PC-9 (cell line): ENCODE measurements at regions not wholly inside any gene's neighbourhood (a gene's known extent, or its start where the extent isn't known, plus 50 kb on each side); places are given as distances from the start of the nearest gene placed in this dataset.

Experiments used
- BruUV-seq: library from RNA; stranded (reverse); fragments of 400-500 nt; replicated peaks from 2 replicates; lab custom pipeline; 2021; lab: Mats Ljungman, UMichigan
- CTCF ChIA-PET: fragments of 300-600 bp; sonication (Branson Sonifier 250); formaldehyde crosslinking; loops from one replicate; lab custom pipeline; 2022; ENCODE audit warnings: antibody characterized with exemption; lab: Charles Lee
- POLR2A ChIA-PET: fragments of 300-600 bp; sonication (Branson Sonifier 250); formaldehyde crosslinking; loops from one replicate; lab custom pipeline; 2022; ENCODE audit warnings: antibody characterized with exemption; ENCODE audit not compliant: unreplicated experiment; lab: Charles Lee
- DNase-seq, 2 experiments: peaks; one replicate each; pipeline versions ENCODE4 v3.0.0 to v3.0.0-alpha.2; 2015 to 2022; ENCODE audit warnings: mixed read lengths in 1 of 2
- H2AFZ ChIP-seq: fragments of 200-600 bp; sonication (generic); 2 replicates; pipeline ENCODE4 v1.8.1; 2017; ENCODE audit warnings: antibody characterized with exemption
- H3F3A ChIP-seq: fragments of 200-600 bp; sonication (generic); 2 replicates; pipeline ENCODE4 v1.8.1; 2017; ENCODE audit warnings: antibody characterized with exemption, mild to moderate bottlenecking, low read depth; ENCODE audit not compliant: insufficient read depth
- H3K27ac ChIP-seq: fragments of 200-600 bp; sonication (generic); 2 replicates; pipeline ENCODE4 v1.6.1; 2016; ENCODE audit warnings: mixed run types
- H3K27me3 ChIP-seq: fragments of 200-600 bp; sonication (generic); 2 replicates; pipeline ENCODE4 v1.6.1; 2016; ENCODE audit warnings: low read depth, mixed run types; ENCODE audit not compliant: insufficient read depth
- H3K36me3 ChIP-seq: fragments of 200-600 bp; sonication (generic); 2 replicates; pipeline ENCODE4 v1.6.1; 2016; ENCODE audit warnings: low read depth, mixed run types
- H3K4me1 ChIP-seq: fragments of 200-600 bp; sonication (generic); replicated peaks from 2 replicates; pipeline ENCODE4 v1.6.1; 2016; ENCODE audit warnings: mixed run types; ENCODE audit not compliant: insufficient read depth
- H3K4me2 ChIP-seq: fragments of 200-600 bp; sonication (generic); 2 replicates; pipeline ENCODE4 v1.6.1; 2017; ENCODE audit warnings: mixed run types
- H3K4me3 ChIP-seq: fragments of 200-600 bp; sonication (generic); 2 replicates; pipeline ENCODE4 v1.6.1; 2016; ENCODE audit warnings: mixed run types
- H3K79me2 ChIP-seq: fragments of 200-600 bp; sonication (generic); 2 replicates; pipeline ENCODE4 v1.6.1; 2017; ENCODE audit warnings: low read depth, mixed run types
- H3K9me2 ChIP-seq: fragments of 200-600 bp; sonication (generic); 2 replicates; pipeline ENCODE4 v1.8.1; 2017; ENCODE audit warnings: mild to moderate bottlenecking; ENCODE audit not compliant: insufficient read depth
- H3K9me3 ChIP-seq: fragments of 200-600 bp; sonication (generic); 2 replicates; pipeline ENCODE4 v1.8.1; 2016; ENCODE audit warnings: low read depth; ENCODE audit not compliant: insufficient read depth
- H4K20me1 ChIP-seq: fragments of 200-600 bp; sonication (generic); 2 replicates; pipeline ENCODE4 v1.8.1; 2017; ENCODE audit not compliant: insufficient read depth
- EZH2 ChIP-seq: fragments of 200-600 bp; sonication (generic); IDR thresholded peaks from 2 replicates; pipeline ENCODE4 v1.8.0; 2017; ENCODE audit warnings: antibody characterized with exemption, low read depth
- intact Hi-C: fragments of 100-400 bp; cut with micrococcal nuclease; formaldehyde crosslinking; loops from one replicate; pipeline ENCODE4 v1.10.0; 2022; ENCODE audit not compliant: unreplicated experiment
- TF ChIP-seq, protein P1 (sequence below): fragments of 200-600 bp; sonication (generic); conservative IDR thresholded peaks from 2 replicates; pipeline ENCODE4 v1.6.1; 2017; ENCODE audit warnings: mixed run types, antibody characterized with exemption, mild to moderate bottlenecking, moderate library complexity

DNA sequence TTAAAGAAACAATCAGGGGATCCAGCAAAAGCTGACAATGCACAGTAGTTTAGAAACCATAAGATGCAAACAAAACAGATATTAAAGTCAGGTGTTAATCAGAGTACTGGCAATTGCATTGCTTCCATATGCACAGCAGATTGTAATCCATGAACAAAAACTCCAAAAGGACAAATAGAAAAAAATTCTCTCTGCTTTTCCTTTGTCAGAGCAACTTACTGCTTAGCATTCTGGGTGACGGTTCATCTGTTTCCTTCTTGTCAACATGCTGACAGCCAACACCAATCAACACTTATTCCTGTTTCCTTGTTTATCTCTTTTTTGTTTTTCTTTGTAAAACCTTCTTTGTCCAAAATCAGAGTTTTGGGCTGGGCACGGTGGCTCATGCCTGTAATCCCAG is 473.1 kb downstream of the XIRP2 start:
- no TSS peak for BruUV-seq
- H3K4me2 ChIP-seq = no peak overlapping the region
- H3K27ac ChIP-seq = no peak overlapping the region
- H3K27me3 ChIP-seq = no peaks in the 10 kb centered on the region
- H3K4me3 ChIP-seq = no peak overlapping the region
- no peak for TF ChIP-seq EZH2
- TF ChIP-seq, protein P1, sequence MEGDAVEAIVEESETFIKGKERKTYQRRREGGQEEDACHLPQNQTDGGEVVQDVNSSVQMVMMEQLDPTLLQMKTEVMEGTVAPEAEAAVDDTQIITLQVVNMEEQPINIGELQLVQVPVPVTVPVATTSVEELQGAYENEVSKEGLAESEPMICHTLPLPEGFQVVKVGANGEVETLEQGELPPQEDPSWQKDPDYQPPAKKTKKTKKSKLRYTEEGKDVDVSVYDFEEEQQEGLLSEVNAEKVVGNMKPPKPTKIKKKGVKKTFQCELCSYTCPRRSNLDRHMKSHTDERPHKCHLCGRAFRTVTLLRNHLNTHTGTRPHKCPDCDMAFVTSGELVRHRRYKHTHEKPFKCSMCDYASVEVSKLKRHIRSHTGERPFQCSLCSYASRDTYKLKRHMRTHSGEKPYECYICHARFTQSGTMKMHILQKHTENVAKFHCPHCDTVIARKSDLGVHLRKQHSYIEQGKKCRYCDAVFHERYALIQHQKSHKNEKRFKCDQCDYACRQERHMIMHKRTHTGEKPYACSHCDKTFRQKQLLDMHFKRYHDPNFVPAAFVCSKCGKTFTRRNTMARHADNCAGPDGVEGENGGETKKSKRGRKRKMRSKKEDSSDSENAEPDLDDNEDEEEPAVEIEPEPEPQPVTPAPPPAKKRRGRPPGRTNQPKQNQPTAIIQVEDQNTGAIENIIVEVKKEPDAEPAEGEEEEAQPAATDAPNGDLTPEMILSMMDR = no peak
- H3K9me3 ChIP-seq = no peaks in the 10 kb centered on the region
- CTCF ChIA-PET = no interaction called here
- POLR2A ChIA-PET = no interaction called here
- H3F3A ChIP-seq = no peaks in the 10 kb centered on the region
- H4K20me1 ChIP-seq = no peaks in the 10 kb centered on the region
- no peaks in the 10 kb centered on the region for H3K4me1 ChIP-seq
- H3K9me2 ChIP-seq = no peaks in the 10 kb centered on the region
- H2AFZ ChIP-seq = no peak overlapping the region
- no peak for DNase-seq
- H3K79me2 ChIP-seq = no peaks in the 10 kb centered on the region
- intact Hi-C loops = no loop called here
- no peaks in the 10 kb centered on the region for H3K36me3 ChIP-seq

DNA sequence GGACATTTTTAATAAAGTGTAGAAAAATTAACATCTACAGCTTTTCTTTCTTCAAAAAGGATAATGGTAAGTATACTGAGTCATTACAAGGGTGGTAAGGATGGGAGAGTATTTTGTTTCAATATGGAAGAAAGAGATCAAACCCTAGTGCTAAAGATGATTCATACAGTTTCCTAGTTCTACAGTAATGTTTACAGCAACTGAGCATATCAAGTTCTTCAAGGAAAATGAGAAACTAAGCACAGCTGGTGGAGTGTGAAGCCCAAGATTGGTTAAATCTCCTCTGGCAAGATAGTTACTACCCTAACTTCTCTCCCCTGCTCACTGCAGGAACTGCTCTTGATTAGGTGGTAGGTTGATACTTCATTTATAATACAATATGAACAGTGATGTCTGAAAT is 467.5 kb downstream of the XIRP2 start:
- no peaks in the 10 kb centered on the region for H3K27me3 ChIP-seq
- no peak overlapping the region for H3K4me3 ChIP-seq
- no peak overlapping the region for H3K4me2 ChIP-seq
- ChIA-PET POLR2A (no interaction called here), CTCF (no interaction called here)
- H2AFZ ChIP-seq = no peak overlapping the region
- no peak for DNase-seq
- TF ChIP-seq, protein P1 = no peak
- TF ChIP-seq EZH2 = no peak
- no peaks in the 10 kb centered on the region for H3K36me3 ChIP-seq
- H3K79me2 ChIP-seq = no peaks in the 10 kb centered on the region
- no TSS peak for BruUV-seq
- no peak overlapping the region for H3K27ac ChIP-seq
- no peaks in the 10 kb centered on the region for H4K20me1 ChIP-seq
- H3K4me1 ChIP-seq = no peaks in the 10 kb centered on the region
- H3F3A ChIP-seq = no peaks in the 10 kb centered on the region
- intact Hi-C loops = no loop called here
- H3K9me3 ChIP-seq = no peaks in the 10 kb centered on the region
- H3K9me2 ChIP-seq = no peaks in the 10 kb centered on the region

DNA sequence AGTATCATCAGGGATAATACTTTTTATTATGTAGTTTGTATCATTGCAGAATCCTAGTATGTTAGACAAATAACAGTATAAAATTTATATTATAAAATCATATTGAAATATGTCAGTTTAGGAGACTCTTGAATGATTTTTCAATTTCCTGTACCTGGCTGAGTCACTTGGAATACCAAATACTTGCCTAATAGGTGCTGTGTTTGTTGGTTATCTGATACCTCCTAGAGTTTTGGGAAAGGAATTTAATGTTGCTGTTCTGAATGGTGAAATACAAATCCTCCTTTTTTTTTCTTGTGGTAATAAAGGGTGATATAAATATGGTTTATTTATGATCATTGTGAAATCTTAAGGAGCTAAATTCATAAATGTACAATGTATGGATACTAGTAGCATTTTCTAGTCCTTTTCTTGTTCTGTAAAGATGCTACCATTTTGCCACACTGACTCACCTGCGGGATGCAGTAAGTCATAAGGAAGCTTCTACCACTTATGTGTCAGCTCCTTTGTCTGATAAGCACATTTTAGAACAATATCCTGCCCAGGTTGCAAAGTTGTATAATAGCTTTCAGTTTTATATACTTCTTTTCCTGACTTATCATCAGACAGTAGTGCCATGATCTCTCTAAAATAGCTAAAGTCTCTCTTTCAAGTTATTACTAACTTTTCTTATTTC is 465.5 kb downstream of the XIRP2 start:
- Histone ChIP-seq H3F3A (no peaks in the 10 kb centered on the region), H3K9me2 (no peaks in the 10 kb centered on the region), H3K27ac (no peak overlapping the region), H2AFZ (no peak overlapping the region), H3K36me3 (no peaks in the 10 kb centered on the region), H3K4me1 (no peaks in the 10 kb centered on the region), H3K79me2 (no peaks in the 10 kb centered on the region), H3K27me3 (no peaks in the 10 kb centered on the region), H3K4me3 (no peak overlapping the region), H4K20me1 (no peaks in the 10 kb centered on the region), H3K4me2 (no peak overlapping the region), H3K9me3 (no peaks in the 10 kb centered on the region)
- POLR2A ChIA-PET = no interaction called here
- TF ChIP-seq, protein P1 = no peak
- TF ChIP-seq EZH2 = no peak
- no TSS peak for BruUV-seq
- CTCF ChIA-PET = no interaction called here
- intact Hi-C loops = no loop called here
- no peak for DNase-seq
